GM21360 (cell line): ENCODE measurements at regions not wholly inside any gene's neighbourhood (a gene's known extent, or its start where the extent isn't known, plus 50 kb on each side); places are given as distances from the start of the nearest gene placed in this dataset.

ENCODE experiments used
- ATAC-seq: cut with Tn5 transposase; IDR thresholded peaks from one replicate; pipeline ENCODE4 v1.9.1; 2021; ENCODE audit warnings: mild to moderate bottlenecking, moderate library complexity; ENCODE audit not compliant: unreplicated experiment

- no peak for ATAC-seq
These were observed 73.9 kb downstream of the TEX29 start for GRCh38 chr13:111394211-111394922.

- no peak for ATAC-seq
These were observed 75.3 kb downstream of the TEX29 start for GRCh38 chr13:111395511-111396393.

GRCh38 chr13:111396457-111396856 is 76.0 kb downstream of the TEX29 start:
- ATAC-seq = no peak

DNA sequence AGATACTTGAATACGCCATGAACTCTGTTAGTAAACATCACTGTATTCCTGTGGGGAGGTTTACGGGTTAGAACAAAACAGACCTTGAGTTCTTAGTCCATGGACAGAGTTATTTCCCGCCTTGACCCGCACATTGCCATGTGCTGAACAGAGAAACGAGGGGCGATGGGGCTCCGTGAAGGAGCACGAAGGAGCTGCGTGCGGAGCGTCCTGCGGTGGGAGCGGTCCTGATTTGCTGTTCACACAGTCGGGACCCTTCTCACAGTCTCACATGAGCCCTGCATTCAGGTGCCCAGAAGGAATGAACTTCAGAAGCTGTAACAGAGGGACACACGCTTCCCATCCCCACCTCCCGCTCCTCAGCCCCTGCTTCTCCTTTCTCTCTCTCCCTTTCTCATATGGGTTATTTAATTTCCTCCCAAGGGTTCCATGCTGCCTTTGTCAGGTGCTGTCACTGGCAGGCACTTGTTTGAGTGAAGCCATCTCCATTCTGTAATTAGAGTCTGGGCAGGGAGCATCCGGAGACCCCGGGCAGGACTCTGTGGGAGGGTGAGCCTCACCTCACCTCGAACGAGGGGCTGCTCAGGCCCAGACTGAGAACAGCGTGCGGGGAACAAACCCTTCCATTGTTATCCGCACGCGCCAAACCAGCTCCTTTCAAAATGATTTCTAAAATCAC is 76.9 kb downstream of the TEX29 start:
- ATAC-seq = no peak

- ATAC-seq = no peak
These were observed 77.8 kb downstream of the TEX29 start for GRCh38 chr13:111398196-111398595.

GRCh38 chr13:111398715-111399299 is 78.4 kb downstream of the TEX29 start:
- no peak for ATAC-seq

GRCh38 chr13:111399334-111399733 is 78.9 kb downstream of the TEX29 start:
- ATAC-seq = no peak

DNA sequence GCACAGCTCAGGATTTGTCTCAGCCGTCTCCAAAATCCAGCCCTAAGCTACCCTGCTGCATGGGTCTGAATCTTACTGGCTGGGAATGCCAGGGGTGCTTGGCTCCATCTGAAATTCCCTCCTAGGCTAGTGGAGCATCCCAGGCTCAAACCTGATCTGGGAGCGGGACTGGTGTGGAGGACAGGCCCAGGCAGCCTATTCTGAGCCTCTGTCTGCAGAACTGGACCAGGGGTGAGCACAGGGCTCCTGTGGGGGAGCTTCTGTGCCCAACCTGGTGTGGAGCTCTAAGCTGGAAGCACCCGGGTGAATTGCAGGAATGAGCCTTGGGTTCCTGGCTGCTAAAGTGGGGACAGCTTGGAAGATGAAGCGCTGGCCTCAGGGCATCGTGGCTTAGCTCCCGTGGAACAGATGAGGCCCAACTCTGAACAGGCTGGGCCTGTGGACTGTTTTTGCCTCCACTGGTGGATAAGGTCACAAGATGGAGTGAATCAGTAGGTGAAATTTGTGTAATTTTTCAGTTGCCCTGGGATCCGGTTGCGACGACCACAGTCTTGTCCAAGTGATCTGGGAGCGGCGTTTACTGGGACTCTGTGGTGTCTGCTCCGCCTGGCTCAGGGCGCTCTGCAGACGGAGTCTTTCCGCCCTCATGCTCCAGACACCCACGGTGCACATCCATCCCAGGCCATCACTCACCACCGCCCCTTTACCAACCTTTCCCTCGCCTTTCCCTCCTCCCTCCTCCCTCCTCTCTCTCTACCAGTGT is 79.5 kb downstream of the TEX29 start:
- no peak for ATAC-seq

DNA sequence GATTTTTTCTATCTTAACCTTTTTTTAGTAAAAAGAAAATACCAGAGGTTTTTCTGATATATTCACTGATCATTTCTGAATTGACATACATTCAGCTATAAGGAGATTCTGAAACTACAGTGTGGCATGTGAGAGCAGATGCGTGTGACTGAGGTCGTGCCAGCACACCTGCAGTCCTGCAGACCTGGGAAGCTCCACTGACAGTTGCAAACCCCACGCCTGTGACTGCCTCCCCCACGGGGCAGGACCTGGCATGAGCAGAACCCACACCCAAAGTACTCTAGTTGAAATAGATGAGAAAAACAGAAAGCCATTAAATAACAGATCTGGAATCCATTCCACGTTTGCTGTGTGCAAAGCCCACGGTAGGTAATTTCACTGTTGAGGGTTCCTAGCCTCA is 80.7 kb downstream of the TEX29 start:
- ATAC-seq = no peak

DNA sequence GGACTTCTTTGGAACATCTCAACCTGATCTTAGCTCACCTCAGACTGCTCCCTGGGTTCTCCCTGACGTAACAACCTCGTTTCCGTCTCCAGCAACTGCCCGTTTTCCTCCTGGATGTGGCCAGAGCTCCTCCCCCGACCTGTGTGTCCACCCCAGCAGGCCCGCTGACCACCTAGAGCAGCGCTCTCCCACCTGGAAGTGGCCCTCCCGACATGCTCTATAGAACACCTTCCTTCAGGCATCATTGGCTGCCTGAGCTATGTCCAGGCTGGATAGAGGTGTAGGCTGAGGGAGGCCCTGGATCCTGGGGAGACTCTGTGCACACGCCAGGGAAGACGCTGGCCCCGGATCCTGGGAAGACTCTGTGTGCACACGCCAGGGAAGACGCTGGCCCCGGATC is 81.3 kb downstream of the TEX29 start:
- ATAC-seq = no peak

GRCh38 chr13:111402441-111402840 is 82.0 kb downstream of the TEX29 start:
- ATAC-seq = no peak

GRCh38 chr13:111403266-111403665 is 82.8 kb downstream of the TEX29 start:
- no peak for ATAC-seq

DNA sequence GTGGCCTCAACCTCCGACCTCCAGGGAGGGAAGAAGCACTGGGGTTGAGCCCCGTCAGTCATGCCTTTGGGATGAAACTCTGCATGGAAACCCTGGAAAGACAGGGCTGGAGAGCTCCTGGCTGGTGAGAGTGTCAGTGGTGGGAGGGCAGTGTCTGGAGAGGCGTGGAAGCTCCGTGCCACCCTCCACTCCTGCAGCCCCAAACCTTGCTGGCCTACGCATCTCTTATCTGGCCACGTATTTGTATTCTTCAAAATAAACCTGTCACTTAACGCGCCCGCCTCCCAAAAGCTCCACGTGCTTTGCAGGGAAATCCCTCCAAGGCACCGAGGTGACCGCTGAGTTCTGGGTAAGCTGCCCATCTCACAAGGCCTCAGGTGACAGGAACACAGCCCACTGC is 84.3 kb downstream of the TEX29 start:
- ATAC-seq = no peak

DNA sequence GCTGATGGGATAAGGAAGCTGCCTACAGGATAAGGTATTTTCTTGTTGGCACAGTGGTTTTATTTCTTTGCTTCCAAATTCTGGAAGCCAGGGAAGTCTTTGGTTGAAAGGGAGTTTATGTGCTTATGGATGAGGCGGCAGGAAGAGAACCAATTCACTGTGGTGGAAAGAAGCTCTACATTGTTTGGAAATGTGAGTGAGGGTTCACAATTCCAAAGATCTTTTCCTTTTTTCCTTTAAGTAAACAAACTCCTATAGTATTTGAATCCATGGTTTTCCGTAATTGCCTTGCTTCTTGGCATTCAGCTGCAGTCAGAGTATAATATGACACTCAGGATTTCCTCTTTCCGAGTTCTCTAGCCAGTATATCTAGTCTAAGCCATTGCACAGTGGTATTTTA is 86.2 kb downstream of the TEX29 start:
- ATAC-seq = no peak

GRCh38 chr13:111407381-111408131 is 87.1 kb downstream of the TEX29 start:
- no peak for ATAC-seq

GRCh38 chr13:111409413-111409812 is 89.0 kb downstream of the TEX29 start:
- no peak for ATAC-seq

DNA sequence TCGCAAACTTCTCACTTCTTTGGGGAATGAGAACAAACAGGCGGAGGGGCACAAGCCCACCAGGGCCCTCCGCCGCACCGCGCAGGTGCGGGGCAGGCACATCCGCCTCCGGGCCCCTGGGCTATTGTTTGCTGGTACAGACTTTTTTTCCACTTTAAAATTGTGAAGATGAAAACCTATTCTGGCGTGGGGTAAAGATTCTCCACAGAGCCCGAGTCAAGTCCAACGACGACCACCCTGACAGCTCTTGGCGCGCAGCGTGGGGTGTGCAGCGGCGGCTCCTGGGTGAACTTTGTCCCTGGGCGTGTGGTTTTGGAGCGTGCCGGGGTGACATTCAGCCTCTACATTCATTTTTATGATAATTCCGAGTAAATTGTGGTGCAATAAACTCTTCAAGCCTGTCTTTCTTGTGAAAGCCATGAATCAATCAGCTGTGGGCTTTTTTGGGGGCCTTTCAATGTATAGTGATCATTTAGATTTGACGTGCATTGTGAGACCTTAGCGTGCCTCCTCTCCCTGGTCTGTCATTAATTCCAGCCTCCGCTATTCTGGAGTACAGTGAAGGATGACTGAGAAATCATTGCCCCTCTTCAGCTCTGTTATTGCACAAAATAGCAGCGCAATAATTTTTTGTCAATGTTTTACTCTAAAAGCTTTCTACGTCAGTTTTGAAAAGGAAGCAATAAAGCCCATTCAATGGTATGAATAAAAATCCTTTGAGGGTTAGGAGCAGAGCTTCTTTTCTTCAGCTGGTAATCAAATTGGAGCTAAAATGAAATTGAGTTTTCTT is 90.0 kb downstream of the TEX29 start:
- ATAC-seq = no peak

DNA sequence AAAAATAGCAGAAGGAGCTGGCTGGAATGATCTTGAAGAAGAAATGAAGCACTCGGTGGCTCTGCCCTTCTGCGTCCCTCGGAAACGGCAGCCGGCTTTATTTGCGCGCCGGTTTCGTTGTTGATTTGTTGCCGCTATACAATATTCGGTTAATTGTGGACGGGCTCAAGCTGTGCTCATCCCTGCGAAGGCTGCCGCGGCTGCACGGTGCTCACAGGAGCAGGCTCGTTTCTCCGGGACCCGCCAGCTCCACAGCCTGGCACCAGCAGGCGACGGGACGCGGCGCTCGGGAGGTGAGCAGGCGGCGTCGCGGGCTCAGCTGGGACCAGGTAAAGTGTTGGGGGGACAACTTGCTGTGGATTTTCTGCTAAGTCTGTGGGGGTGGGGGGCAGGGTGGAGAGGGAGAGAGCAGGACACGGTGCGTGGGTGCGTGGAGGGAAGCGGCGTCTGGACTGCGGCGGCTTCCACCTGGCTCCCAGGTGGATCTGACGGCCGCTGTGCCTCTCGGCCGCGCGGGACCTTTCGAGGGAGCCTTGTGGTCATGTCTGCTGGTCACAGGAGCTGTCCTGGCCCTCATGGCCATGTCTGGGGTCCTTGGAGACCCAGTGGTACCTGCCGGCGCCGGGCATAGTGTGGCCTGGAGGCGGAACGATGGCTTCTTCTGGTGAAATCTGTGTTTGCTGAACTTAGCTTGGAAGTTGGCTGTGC is 90.9 kb downstream of the TEX29 start:
- no peak for ATAC-seq
